Esophagus (tissue), 2 donors: ENCODE measurements at regions not wholly inside any gene's neighbourhood (a gene's known extent, or its start where the extent isn't known, plus 50 kb on each side); places are given as distances from the start of the nearest gene placed in this dataset.

Experiments
- H3K27ac ChIP-seq, 2 donors: one replicate each; pipeline ENCODE4 v1.5.1; 2013; ENCODE audit warnings: low read depth in 2 of 2, mild to moderate bottlenecking in 2 of 2, inconsistent platforms in 1 of 2, low read length in 1 of 2, moderate library complexity in 1 of 2
- H3K27me3 ChIP-seq, 2 donors: one replicate each; pipeline ENCODE4 v1.6.1; 2013; ENCODE audit warnings: low read length in 2 of 2, control low read depth in 1 of 2, mild to moderate bottlenecking in 1 of 2; ENCODE audit not compliant: insufficient read depth in 2 of 2, control insufficient read depth in 1 of 2
- H3K36me3 ChIP-seq, 2 donors: one replicate each; pipeline ENCODE4 v1.6.1; 2013; ENCODE audit warnings: low read length in 1 of 2; ENCODE audit not compliant: control insufficient read depth in 2 of 2, insufficient read depth in 2 of 2
- H3K4me1 ChIP-seq, 2 donors: one replicate each; pipeline ENCODE4 v1.6.1; 2013; ENCODE audit warnings: low read length in 1 of 2; ENCODE audit not compliant: control insufficient read depth in 2 of 2, insufficient read depth in 2 of 2
- H3K4me3 ChIP-seq, 2 donors: one replicate each; pipeline ENCODE4 v1.5.1; 2013; ENCODE audit warnings: low read length in 2 of 2, mild to moderate bottlenecking in 2 of 2, low read depth in 1 of 2, moderate library complexity in 1 of 2
- H3K9me3 ChIP-seq, 2 donors: one replicate each; pipeline ENCODE4 v1.6.1; 2013; ENCODE audit warnings: mild to moderate bottlenecking in 2 of 2, low read depth in 1 of 2, low read length in 1 of 2, moderate library complexity in 1 of 2; ENCODE audit not compliant: control insufficient read depth in 2 of 2, insufficient read depth in 1 of 2
- WGBS, 2 donors: extraction: QIAGEN DNeasy Blood & Tissue Kit; methylation state at CpG; one replicate each; pipeline ENCODE4 v1.1.7; 2013; 5-methylcytosine and 5-hydroxymethylcytosine counted together
- donor health status: healthy with polysubstance abuse.
- donor health status: Bipolar disorder and iron deficiency.

- no peaks in the 10 kb centered on the region for H3K4me1 ChIP-seq
- no peaks in the 10 kb centered on the region for H3K27me3 ChIP-seq
- H3K4me3 ChIP-seq = no peak overlapping the region
- WGBS, 2 donors = 62 to 66% methylated on average over 2 of the region's 2 CpGs
- no peaks in the 10 kb centered on the region for H3K36me3 ChIP-seq
- H3K9me3 ChIP-seq = no peaks in the 10 kb centered on the region
- no peak overlapping the region for H3K27ac ChIP-seq
These were observed 563.2 kb downstream of the NR2F1-AS1 start for GRCh38 chr5:93017849-93018248.

GRCh38 chr5:93017376-93017775, 563.6 kb downstream of the NR2F1-AS1 start:
- Histone ChIP-seq H3K4me1 (no peaks in the 10 kb centered on the region), H3K27me3 (no peaks in the 10 kb centered on the region), H3K9me3 (no peaks in the 10 kb centered on the region), H3K27ac (no peak overlapping the region), H3K36me3 (no peaks in the 10 kb centered on the region), H3K4me3 (no peak overlapping the region)
- 82 to 88% methylated on average over 1 of the region's 1 CpG for WGBS, 2 donors

GRCh38 chr5:93010616-93011015, 570.4 kb downstream of the NR2F1-AS1 start:
- Histone ChIP-seq H3K4me3 (no peak overlapping the region), H3K9me3 (no peaks in the 10 kb centered on the region), H3K27ac (no peak overlapping the region), H3K27me3 (no peaks in the 10 kb centered on the region), H3K36me3 (no peaks in the 10 kb centered on the region), H3K4me1 (no peaks in the 10 kb centered on the region)
- WGBS, 2 donors = 74 to 76% methylated on average over 1 of the region's 1 CpG

- WGBS, 2 donors = 89 to 92% methylated on average over 2 of the region's 2 CpGs
- no peaks in the 10 kb centered on the region for H3K4me1 ChIP-seq
- no peak overlapping the region for H3K4me3 ChIP-seq
- H3K27ac ChIP-seq = no peak overlapping the region
- H3K9me3 ChIP-seq = no peaks in the 10 kb centered on the region
- no peaks in the 10 kb centered on the region for H3K27me3 ChIP-seq
- no peaks in the 10 kb centered on the region for H3K36me3 ChIP-seq
These were observed 571.0 kb downstream of the NR2F1-AS1 start for GRCh38 chr5:93010037-93010436.

- Histone ChIP-seq H3K27me3 (no peaks in the 10 kb centered on the region), H3K27ac (no peak overlapping the region), H3K36me3 (no peaks in the 10 kb centered on the region), H3K4me3 (no peak overlapping the region), H3K9me3 (no peaks in the 10 kb centered on the region), H3K4me1 (no peaks in the 10 kb centered on the region)
- 81 to 84% methylated on average over 7 of the region's 7 CpGs for WGBS, 2 donors
These were observed 572.4 kb downstream of the NR2F1-AS1 start for GRCh38 chr5:93008502-93009207.

- H3K27me3 ChIP-seq = no peaks in the 10 kb centered on the region
- 41 to 47% methylated on average over 2 of the region's 2 CpGs for WGBS, 2 donors
- H3K4me3 ChIP-seq = no peak overlapping the region
- no peaks in the 10 kb centered on the region for H3K4me1 ChIP-seq
- H3K36me3 ChIP-seq = no peaks in the 10 kb centered on the region
- no peak overlapping the region for H3K27ac ChIP-seq
- no peaks in the 10 kb centered on the region for H3K9me3 ChIP-seq
These were observed 574.1 kb downstream of the NR2F1-AS1 start for GRCh38 chr5:93006915-93007314.

GRCh38 chr5:92998456-92998855, 582.6 kb downstream of the NR2F1-AS1 start:
- H3K36me3 ChIP-seq = no peaks in the 10 kb centered on the region
- no peak overlapping the region for H3K4me3 ChIP-seq
- WGBS, 2 donors = 35 to 48% methylated on average over 5 of the region's 5 CpGs
- H3K27ac ChIP-seq = no peak overlapping the region
- H3K4me1 ChIP-seq = no peaks in the 10 kb centered on the region
- no peaks in the 10 kb centered on the region for H3K9me3 ChIP-seq
- H3K27me3 ChIP-seq = no peaks in the 10 kb centered on the region

GRCh38 chr5:92994392-92994791, 586.6 kb downstream of the NR2F1-AS1 start:
- Histone ChIP-seq H3K4me1 (no peaks in the 10 kb centered on the region), H3K27ac (no peak overlapping the region), H3K4me3 (no peak overlapping the region), H3K27me3 (no peaks in the 10 kb centered on the region), H3K36me3 (no peaks in the 10 kb centered on the region), H3K9me3 (no peaks in the 10 kb centered on the region)
- WGBS, 2 donors = 93 to 95% methylated on average over 1 of the region's 1 CpG

GRCh38 chr5:92992073-92992472, 588.9 kb downstream of the NR2F1-AS1 start:
- no peaks in the 10 kb centered on the region for H3K36me3 ChIP-seq

GRCh38 chr5:92991581-92992067, 589.4 kb downstream of the NR2F1-AS1 start:
- Histone ChIP-seq H3K9me3 (no peaks in the 10 kb centered on the region), H3K27me3 (no peaks in the 10 kb centered on the region), H3K27ac (no peak overlapping the region), H3K36me3 (no peaks in the 10 kb centered on the region), H3K4me3 (no peak overlapping the region), H3K4me1 (no peaks in the 10 kb centered on the region)
- 39 to 40% methylated on average over 3 of the region's 3 CpGs for WGBS, 2 donors

More at GRCh38 chr5:92992073-92992472, 588.9 kb downstream of the NR2F1-AS1 start:
- Histone ChIP-seq H3K27ac (no peak overlapping the region), H3K4me1 (no peaks in the 10 kb centered on the region), H3K4me3 (no peak overlapping the region), H3K9me3 (no peaks in the 10 kb centered on the region), H3K27me3 (no peaks in the 10 kb centered on the region)
